ENCODE measurements at regions not wholly inside any gene's neighbourhood (a gene's known extent, or its start where the extent isn't known, plus 50 kb on each side); places are given as distances from the start of the nearest gene placed in this dataset.

DNA sequence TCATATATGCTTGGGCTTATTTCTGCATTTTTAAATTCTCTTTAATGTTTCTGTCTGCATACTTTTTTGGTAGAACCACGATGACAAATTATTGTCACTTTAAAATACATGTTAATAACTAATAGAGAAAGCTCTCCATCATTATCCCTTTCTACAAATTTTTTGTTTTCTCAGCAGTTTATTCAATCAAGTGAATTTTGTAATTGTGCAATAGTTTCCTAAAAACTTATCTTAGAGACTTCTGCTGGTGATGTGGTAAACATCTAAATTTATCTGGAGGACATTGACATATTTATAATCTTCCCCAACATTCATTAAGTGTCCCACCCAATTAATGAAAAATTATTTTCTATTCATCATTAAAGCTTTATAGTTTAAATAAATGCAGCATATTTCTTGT, 215.3 kb downstream of the MEX3B start:
- TF ChIP-seq, protein P1, sequence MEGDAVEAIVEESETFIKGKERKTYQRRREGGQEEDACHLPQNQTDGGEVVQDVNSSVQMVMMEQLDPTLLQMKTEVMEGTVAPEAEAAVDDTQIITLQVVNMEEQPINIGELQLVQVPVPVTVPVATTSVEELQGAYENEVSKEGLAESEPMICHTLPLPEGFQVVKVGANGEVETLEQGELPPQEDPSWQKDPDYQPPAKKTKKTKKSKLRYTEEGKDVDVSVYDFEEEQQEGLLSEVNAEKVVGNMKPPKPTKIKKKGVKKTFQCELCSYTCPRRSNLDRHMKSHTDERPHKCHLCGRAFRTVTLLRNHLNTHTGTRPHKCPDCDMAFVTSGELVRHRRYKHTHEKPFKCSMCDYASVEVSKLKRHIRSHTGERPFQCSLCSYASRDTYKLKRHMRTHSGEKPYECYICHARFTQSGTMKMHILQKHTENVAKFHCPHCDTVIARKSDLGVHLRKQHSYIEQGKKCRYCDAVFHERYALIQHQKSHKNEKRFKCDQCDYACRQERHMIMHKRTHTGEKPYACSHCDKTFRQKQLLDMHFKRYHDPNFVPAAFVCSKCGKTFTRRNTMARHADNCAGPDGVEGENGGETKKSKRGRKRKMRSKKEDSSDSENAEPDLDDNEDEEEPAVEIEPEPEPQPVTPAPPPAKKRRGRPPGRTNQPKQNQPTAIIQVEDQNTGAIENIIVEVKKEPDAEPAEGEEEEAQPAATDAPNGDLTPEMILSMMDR (IDR thresholded peaks at IDR 0.05), result no peak
- TF ChIP-seq POLR2A (IDR thresholded peaks at IDR 0.05), result no peak
